Adrenal gland (tissue), 5 donors: ENCODE measurements at regions not wholly inside any gene's neighbourhood (a gene's known extent, or its start where the extent isn't known, plus 50 kb on each side); places are given as distances from the start of the nearest gene placed in this dataset.

ENCODE experiments used
- POLR2A ChIP-seq, 2 donors: fragments of 450-650 bp; IDR thresholded peaks; one replicate each; pipeline ENCODE4 v1.6.1; 2017; ENCODE audit warnings: antibody characterized with exemption in 2 of 2, mild to moderate bottlenecking in 2 of 2, moderate library complexity in 1 of 2
- TF ChIP-seq, protein P1 (sequence below), 6 experiments: fragments of 450-650 bp in 4 of 6; fragments of 200-600 bp in 2 of 6; sonication (generic) in 1 of 6; IDR thresholded peaks; 1 replicate in 5 of 6; 2 replicates in 1 of 6; pipeline versions ENCODE4 v1.5.1 to v1.8.0; 2016 to 2021; ENCODE audit warnings: antibody characterized with exemption in 6 of 6, mild to moderate bottlenecking in 2 of 6, moderate library complexity in 1 of 6
- donor health status: DM: no; HTN: no; CAD: no.

DNA sequence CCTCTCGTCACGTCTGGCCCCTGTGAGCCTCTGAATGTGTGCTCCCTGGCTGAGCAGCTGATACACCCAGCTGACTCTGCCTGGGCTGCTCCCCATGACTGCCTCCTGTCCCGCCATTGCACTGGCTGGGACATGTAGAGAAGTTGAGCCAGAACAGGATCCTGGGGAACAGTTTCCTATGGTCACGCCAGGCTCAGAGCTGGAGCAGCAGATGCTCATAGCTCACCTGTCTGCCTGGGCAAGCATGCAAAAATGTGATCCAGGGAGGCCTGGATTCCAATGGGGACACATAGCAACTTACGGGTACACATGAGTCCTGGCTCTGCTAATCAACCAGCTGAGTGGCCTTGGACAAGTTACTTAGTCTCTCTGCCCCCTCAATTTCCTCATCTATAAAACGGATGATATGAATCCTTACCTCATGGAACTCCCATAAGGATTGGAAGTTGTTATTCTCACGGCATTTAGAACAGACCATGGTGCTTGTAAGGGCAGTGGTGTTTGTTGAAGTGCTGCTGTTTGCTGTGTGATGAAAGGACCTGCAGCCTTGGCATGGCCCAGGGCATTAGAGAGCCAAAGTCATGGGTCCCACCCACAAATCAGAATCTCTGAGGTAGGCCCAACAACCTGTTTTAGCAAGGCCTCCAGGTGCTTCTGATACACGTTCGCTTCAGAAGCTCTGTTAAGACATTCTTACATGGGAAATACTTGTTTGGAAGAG is 150.3 kb upstream of the VANGL1 start:
- no peak for TF ChIP-seq POLR2A (IDR thresholded peaks at IDR 0.05)
- TF ChIP-seq, protein P1, sequence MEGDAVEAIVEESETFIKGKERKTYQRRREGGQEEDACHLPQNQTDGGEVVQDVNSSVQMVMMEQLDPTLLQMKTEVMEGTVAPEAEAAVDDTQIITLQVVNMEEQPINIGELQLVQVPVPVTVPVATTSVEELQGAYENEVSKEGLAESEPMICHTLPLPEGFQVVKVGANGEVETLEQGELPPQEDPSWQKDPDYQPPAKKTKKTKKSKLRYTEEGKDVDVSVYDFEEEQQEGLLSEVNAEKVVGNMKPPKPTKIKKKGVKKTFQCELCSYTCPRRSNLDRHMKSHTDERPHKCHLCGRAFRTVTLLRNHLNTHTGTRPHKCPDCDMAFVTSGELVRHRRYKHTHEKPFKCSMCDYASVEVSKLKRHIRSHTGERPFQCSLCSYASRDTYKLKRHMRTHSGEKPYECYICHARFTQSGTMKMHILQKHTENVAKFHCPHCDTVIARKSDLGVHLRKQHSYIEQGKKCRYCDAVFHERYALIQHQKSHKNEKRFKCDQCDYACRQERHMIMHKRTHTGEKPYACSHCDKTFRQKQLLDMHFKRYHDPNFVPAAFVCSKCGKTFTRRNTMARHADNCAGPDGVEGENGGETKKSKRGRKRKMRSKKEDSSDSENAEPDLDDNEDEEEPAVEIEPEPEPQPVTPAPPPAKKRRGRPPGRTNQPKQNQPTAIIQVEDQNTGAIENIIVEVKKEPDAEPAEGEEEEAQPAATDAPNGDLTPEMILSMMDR (IDR thresholded peaks at IDR 0.05) = no peak
